AG04449 (cell line): ENCODE measurements at regions not wholly inside any gene's neighbourhood (a gene's known extent, or its start where the extent isn't known, plus 50 kb on each side); places are given as distances from the start of the nearest gene placed in this dataset.

Experiments
- CTCF ChIA-PET: fragments of 350-600 bp; formaldehyde crosslinking; extraction: SDS; loops from one replicate; lab custom pipeline; 2021; ENCODE audit warnings: antibody characterized with exemption; lab: Yijun Ruan, JAX
- POLR2A ChIA-PET: fragments of 400-600, 350-600 bp; formaldehyde crosslinking; extraction: SDS; loops from one replicate; lab custom pipeline; 2020; ENCODE audit warnings: antibody characterized with exemption, inconsistent platforms; lab: Yijun Ruan, JAX
- DNase-seq: peaks from one replicate; pipeline ENCODE4 v3.0.0-alpha.2; 2010; ENCODE audit warnings: low read depth, low spot score
- H3K4me3 ChIP-seq: 2 replicates; pipeline ENCODE4 v1.5.1; 2011; ENCODE audit warnings: low read depth, mild to moderate bottlenecking, control low read depth, low read length
- TF ChIP-seq, protein P1 (sequence below): IDR thresholded peaks from one replicate; pipeline ENCODE4 v1.5.1; 2011; ENCODE audit warnings: mild to moderate bottlenecking, moderate library complexity, low read length, control low read depth, inconsistent platforms; ENCODE audit not compliant: insufficient read depth; ENCODE audit errors: missing control alignments

DNA sequence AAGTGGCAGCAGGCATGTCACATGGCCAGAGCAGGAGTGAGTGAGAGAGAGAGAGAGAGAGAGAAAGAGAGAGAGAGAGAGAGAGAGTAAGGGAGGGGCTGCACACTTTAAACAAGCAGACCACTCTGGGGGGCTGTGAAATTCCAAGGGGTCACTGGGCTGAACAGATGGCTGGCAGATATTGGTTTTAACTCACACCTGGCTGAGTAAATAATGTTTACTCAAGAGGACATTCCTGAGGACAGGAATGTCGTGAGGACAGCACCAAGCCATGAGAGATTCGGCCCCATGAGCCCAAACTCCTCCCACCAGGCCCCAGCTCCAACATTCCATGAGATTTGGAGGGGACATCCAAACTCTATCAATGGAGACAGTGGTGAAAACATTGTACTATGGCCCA lies 269.7 kb downstream of the CBLN1 start:
- ChIA-PET POLR2A (no interaction called here), CTCF (interaction anchor here (1.6 kb wide), 1 partner anchor 10 kb away, joined by 3 read pairs; no protein-coding TSS in a partner anchor)
- TF ChIP-seq, protein P1, sequence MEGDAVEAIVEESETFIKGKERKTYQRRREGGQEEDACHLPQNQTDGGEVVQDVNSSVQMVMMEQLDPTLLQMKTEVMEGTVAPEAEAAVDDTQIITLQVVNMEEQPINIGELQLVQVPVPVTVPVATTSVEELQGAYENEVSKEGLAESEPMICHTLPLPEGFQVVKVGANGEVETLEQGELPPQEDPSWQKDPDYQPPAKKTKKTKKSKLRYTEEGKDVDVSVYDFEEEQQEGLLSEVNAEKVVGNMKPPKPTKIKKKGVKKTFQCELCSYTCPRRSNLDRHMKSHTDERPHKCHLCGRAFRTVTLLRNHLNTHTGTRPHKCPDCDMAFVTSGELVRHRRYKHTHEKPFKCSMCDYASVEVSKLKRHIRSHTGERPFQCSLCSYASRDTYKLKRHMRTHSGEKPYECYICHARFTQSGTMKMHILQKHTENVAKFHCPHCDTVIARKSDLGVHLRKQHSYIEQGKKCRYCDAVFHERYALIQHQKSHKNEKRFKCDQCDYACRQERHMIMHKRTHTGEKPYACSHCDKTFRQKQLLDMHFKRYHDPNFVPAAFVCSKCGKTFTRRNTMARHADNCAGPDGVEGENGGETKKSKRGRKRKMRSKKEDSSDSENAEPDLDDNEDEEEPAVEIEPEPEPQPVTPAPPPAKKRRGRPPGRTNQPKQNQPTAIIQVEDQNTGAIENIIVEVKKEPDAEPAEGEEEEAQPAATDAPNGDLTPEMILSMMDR: no peak
- H3K4me3 ChIP-seq: no peak overlapping the region
- no peak for DNase-seq

DNA sequence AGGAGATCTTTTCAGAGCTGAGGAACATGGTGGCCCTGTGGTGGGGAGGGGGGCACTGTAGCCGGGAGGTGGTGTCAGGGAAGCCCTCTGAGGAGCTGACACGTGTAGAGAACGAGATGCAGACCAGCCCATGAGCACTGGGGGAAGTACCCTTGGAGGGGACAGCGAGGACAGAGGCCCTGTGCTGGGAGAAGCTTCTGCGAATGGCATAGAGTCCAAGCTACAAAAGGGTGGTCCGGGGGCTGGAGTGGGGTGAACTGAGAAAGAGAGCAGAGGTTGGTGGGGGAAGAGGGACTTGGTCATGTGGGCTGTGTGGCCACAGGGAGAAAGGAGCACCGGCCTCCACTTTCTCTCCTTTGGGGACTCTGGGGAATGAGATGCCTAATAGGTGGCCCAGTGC lies 270.8 kb downstream of the CBLN1 start:
- TF ChIP-seq, protein P1: no peak
- DNase-seq: no peak
- POLR2A ChIA-PET: no interaction called here
- no peak overlapping the region for H3K4me3 ChIP-seq
- CTCF ChIA-PET: no interaction called here

GRCh38 chr16:49010396-49010795 lies 271.2 kb downstream of the CBLN1 start:
- H3K4me3 ChIP-seq: no peak overlapping the region
- TF ChIP-seq, protein P1: no peak
- ChIA-PET CTCF (no interaction called here), POLR2A (no interaction called here)
- no peak for DNase-seq

DNA sequence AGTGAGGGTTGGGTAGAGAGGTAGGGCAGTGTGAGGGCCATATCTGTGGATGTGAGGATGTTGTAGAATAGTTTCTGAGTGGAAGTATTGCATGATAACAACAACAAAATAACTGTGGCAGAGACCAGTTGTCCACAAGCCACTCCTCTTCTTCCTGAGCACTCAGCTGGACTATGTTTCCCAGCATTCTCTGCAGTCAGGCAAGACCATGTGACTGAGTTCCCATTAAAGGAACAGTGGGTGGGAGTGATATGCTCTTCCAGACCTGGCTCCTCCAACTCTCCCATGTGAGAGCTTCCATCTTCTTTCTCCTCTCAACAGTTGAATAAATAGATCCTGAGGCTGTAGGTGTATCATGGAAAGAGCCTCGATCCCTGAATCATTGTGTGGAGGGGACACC lies 272.4 kb downstream of the CBLN1 start:
- TF ChIP-seq, protein P1: no peak
- POLR2A ChIA-PET: no interaction called here
- CTCF ChIA-PET: no interaction called here
- H3K4me3 ChIP-seq: no peak overlapping the region
- DNase-seq: no peak

DNA sequence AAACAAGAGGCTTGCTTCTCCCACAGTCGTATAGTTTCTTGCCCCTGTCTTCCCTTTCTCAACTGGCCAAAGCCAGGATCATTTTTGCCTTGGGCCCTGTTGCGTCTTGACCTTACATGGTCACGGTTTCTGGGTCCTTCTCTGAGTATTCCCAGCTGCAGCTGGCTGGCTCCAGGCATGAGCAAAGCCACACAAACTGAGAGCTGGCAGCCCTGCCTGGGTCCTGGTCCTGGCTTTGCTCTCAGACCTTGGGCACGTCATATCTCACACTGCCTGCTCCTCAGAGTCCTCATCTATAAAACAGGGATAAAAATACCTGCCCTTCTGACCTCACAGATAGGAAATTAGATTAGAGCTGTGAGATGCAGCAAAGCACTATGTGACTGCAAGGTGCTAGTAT lies 277.6 kb downstream of the CBLN1 start:
- H3K4me3 ChIP-seq: no peak overlapping the region
- CTCF ChIA-PET: no interaction called here
- DNase-seq: no peak
- POLR2A ChIA-PET: no interaction called here
- TF ChIP-seq, protein P1: no peak

- no peak overlapping the region for H3K4me3 ChIP-seq
- TF ChIP-seq, protein P1: no peak
- ChIA-PET POLR2A (no interaction called here), CTCF (interaction anchor here (0.6 kb wide), 1 partner anchor 1366 kb away, joined by 3 read pairs; no protein-coding TSS in a partner anchor)
- no peak for DNase-seq
These were observed 278.6 kb downstream of the CBLN1 start for GRCh38 chr16:49003022-49003421.
